Colonic mucosa (tissue), 4 donors: ENCODE measurements at regions not wholly inside any gene's neighbourhood (a gene's known extent, or its start where the extent isn't known, plus 50 kb on each side); places are given as distances from the start of the nearest gene placed in this dataset.

Experiments used
- DNase-seq: peaks from one replicate; pipeline ENCODE4 v3.0.0-alpha.2; 2020
- H3K27ac ChIP-seq: fragments of 200-600 bp; one replicate; pipeline ENCODE4 v1.8.0; 2021
- H3K27me3 ChIP-seq: fragments of 200-600 bp; one replicate; pipeline ENCODE4 v1.8.0; 2021
- H3K36me3 ChIP-seq: fragments of 200-600 bp; one replicate; pipeline ENCODE4 v1.8.0; 2021
- H3K4me1 ChIP-seq: fragments of 200-600 bp; one replicate; pipeline ENCODE4 v1.8.0; 2021; ENCODE audit warnings: mild to moderate bottlenecking
- H3K4me3 ChIP-seq: fragments of 200-600 bp; one replicate; pipeline ENCODE4 v1.8.0; 2021
- H3K9ac ChIP-seq, 2 donors: one replicate each; pipeline ENCODE4 v1.7.0; 2013; ENCODE audit warnings: control low read depth in 2 of 2, low read depth in 2 of 2, low read length in 2 of 2
- H3K9me3 ChIP-seq: fragments of 200-600 bp; one replicate; pipeline ENCODE4 v1.8.0; 2021
- intact Hi-C: fragments of 100-400 bp; cut with DNase I; formaldehyde crosslinking; loops from one replicate; pipeline ENCODE4 v1.14.1; 2022
- TF ChIP-seq, protein P1 (sequence below): fragments of 200-600 bp; IDR thresholded peaks from one replicate; pipeline ENCODE4 v1.8.0; 2022; ENCODE audit warnings: antibody characterized with exemption, mild to moderate bottlenecking
- donor health status: healthy.
- donor health status: DM: no; HTN: no; CAD: no.
- donor health status: DM: no; HTN: no; CAD: no.

DNA sequence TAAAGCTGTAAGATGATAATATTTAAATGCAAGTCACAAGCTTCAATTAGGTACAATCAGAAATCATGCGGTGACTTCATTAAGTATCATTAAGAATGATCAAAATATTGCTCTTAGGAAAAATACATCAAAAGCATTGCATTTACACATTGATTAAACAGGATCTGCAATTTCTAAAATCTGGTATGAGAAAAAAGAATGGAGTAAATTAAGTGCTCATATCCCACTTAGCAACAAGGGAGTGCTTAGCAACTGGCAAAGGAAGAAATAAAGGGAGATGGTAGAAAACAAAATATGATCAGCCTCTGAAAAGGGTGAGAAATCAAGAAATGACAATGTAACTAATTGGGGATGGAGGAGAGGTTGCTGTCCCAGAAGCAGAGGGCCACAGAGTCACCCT is 1918.2 kb upstream of the PIK3C3 start:
- no peaks in the 10 kb centered on the region for H3K4me1 ChIP-seq
- no peak overlapping the region for H3K27ac ChIP-seq
- no peaks in the 10 kb centered on the region for H3K27me3 ChIP-seq
- intact Hi-C loops = no loop called here
- no peaks in the 10 kb centered on the region for H3K9me3 ChIP-seq
- no peaks in the 10 kb centered on the region for H3K36me3 ChIP-seq
- H3K9ac ChIP-seq = no peak overlapping the region
- TF ChIP-seq, protein P1, sequence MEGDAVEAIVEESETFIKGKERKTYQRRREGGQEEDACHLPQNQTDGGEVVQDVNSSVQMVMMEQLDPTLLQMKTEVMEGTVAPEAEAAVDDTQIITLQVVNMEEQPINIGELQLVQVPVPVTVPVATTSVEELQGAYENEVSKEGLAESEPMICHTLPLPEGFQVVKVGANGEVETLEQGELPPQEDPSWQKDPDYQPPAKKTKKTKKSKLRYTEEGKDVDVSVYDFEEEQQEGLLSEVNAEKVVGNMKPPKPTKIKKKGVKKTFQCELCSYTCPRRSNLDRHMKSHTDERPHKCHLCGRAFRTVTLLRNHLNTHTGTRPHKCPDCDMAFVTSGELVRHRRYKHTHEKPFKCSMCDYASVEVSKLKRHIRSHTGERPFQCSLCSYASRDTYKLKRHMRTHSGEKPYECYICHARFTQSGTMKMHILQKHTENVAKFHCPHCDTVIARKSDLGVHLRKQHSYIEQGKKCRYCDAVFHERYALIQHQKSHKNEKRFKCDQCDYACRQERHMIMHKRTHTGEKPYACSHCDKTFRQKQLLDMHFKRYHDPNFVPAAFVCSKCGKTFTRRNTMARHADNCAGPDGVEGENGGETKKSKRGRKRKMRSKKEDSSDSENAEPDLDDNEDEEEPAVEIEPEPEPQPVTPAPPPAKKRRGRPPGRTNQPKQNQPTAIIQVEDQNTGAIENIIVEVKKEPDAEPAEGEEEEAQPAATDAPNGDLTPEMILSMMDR = no peak
- H3K4me3 ChIP-seq = no peak overlapping the region
- no peak for DNase-seq

DNA sequence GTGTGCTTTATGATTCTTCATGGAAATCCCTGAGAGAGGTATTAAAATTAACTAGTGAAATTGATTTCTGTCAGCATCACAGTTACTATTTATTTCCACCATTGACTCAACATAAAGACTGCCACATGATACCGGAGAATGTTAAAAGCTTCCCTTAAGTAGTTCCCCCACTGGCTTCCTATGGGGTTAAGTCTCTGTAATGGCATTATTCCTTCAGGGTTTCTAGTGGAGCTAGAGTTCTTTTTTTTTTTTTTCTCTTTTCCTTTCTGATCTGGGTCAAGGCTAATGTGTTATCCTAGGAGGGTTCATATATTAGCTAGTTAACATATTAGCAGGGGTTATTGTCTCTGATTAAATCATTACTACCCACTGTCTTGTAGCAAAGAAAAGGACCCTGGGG is 1919.1 kb upstream of the PIK3C3 start:
- Histone ChIP-seq H3K36me3 (no peaks in the 10 kb centered on the region), H3K27me3 (no peaks in the 10 kb centered on the region), H3K9me3 (no peaks in the 10 kb centered on the region), H3K27ac (no peak overlapping the region), H3K9ac (no peak overlapping the region), H3K4me3 (no peak overlapping the region), H3K4me1 (no peaks in the 10 kb centered on the region)
- intact Hi-C loops = no loop called here
- TF ChIP-seq, protein P1 = no peak
- no peak for DNase-seq

DNA sequence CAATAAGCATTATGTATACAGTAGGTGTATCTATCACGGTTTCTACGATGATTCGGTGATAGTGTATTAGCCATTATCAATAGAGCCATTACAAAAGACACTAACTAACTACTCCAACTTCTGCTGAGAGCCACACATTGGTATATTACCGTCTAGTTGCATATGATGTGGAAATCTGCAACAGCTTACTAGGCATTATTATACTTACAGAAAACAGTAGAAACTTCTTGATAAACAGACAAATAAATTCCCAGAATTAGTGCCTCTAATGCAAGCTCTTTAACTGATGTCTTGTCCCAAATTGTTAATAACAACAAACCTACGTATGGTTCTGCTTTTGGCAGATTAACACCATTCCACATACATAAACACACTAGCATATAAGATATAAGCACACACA is 1923.0 kb upstream of the PIK3C3 start:
- Histone ChIP-seq H3K9ac (no peak overlapping the region), H3K4me3 (no peak overlapping the region), H3K27me3 (no peaks in the 10 kb centered on the region), H3K27ac (no peak overlapping the region), H3K4me1 (no peaks in the 10 kb centered on the region), H3K9me3 (no peaks in the 10 kb centered on the region), H3K36me3 (no peaks in the 10 kb centered on the region)
- no peak for DNase-seq
- TF ChIP-seq, protein P1 = no peak
- intact Hi-C loops = no loop called here

DNA sequence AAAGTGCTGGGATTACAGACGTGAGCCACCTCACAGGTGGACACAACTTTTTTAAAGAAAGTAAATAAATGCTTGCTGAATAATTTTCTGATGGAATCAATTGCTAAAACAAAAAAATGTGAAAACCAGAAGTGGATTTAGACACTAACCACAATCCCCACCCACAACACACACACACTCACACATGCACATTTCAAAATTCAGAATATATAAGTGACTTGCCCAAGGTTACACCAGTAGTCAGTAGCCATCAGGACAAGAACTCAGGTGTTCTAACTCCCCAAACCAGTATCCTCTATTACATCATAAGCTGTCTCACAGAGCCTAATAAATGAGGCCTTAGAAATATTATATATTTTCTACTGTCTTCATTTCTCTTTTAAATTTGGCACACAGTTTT is 1923.6 kb upstream of the PIK3C3 start:
- TF ChIP-seq, protein P1 = no peak

DNA sequence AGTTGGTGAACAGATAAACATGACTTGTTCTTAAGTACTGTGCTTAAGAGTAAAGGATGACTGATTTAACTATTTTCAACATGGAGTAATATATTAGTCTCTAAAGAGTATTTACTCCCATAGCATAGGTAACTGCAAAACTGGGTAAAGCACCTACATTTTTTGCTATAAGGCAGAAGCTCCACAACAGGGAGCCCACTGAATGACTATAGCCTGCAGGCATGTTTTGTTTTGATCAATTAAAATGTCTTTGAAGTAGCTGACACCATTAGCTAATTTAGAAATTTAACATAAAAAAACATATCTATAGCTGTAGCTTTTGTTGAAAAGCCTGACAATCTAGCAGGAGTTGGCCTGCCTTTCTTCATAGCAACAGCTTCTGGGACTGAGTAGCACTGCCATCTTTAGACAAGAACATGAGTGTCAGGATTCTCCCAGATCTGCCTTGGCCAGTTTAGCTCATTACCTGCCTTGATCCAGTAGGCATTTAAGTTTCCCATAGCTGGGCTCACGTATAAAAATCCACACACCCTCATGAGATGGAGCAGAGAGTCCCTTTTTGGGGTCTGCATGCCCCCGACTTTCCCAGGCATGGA is 1935.1 kb upstream of the PIK3C3 start:
- TF ChIP-seq, protein P1 = no peak
- Histone ChIP-seq H3K9me3 (no peaks in the 10 kb centered on the region), H3K36me3 (no peaks in the 10 kb centered on the region), H3K4me3 (no peak overlapping the region), H3K4me1 (no peaks in the 10 kb centered on the region), H3K27ac (no peak overlapping the region), H3K9ac (no peak overlapping the region), H3K27me3 (no peaks in the 10 kb centered on the region)
- no peak for DNase-seq
- intact Hi-C loops = no loop called here

More for the DNA sequence above, 1923.6 kb upstream of the PIK3C3 start:
- Histone ChIP-seq H3K9ac (no peak overlapping the region), H3K27ac (no peak overlapping the region), H3K4me1 (no peaks in the 10 kb centered on the region), H3K9me3 (no peaks in the 10 kb centered on the region), H3K36me3 (no peaks in the 10 kb centered on the region), H3K4me3 (no peak overlapping the region), H3K27me3 (no peaks in the 10 kb centered on the region)
- intact Hi-C loops = no loop called here
- no peak for DNase-seq
